ENCODE measurements at regions not wholly inside any gene's neighbourhood (a gene's known extent, or its start where the extent isn't known, plus 50 kb on each side); places are given as distances from the start of the nearest gene placed in this dataset.

DNA sequence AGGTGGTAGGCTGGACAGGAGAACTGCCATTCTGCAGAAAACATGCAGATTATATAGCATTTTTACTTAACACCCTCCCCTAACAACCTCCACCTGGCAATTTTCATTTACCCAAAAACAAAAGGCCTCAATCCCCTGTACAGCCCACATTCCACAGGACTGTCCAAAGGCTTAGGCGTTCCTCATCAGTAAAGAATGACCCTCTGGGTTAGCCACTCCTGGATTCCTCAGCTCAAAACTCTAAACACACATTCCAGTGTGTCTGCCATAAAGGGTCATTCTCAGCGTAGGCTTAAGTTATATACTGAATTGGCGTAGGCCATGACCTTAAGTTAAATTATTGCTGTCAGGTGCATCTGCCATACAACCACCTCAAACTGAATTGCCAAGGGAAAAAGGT, 261.8 kb upstream of the CHAC2 start:
- TF ChIP-seq, protein P1, sequence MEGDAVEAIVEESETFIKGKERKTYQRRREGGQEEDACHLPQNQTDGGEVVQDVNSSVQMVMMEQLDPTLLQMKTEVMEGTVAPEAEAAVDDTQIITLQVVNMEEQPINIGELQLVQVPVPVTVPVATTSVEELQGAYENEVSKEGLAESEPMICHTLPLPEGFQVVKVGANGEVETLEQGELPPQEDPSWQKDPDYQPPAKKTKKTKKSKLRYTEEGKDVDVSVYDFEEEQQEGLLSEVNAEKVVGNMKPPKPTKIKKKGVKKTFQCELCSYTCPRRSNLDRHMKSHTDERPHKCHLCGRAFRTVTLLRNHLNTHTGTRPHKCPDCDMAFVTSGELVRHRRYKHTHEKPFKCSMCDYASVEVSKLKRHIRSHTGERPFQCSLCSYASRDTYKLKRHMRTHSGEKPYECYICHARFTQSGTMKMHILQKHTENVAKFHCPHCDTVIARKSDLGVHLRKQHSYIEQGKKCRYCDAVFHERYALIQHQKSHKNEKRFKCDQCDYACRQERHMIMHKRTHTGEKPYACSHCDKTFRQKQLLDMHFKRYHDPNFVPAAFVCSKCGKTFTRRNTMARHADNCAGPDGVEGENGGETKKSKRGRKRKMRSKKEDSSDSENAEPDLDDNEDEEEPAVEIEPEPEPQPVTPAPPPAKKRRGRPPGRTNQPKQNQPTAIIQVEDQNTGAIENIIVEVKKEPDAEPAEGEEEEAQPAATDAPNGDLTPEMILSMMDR (IDR thresholded peaks at IDR 0.05 in 4 of 5, conservative IDR thresholded peaks at IDR 0.05 in 1 of 5) = no peak
- no peak for TF ChIP-seq POLR2A (IDR thresholded peaks at IDR 0.05)

Data from gastrocnemius medialis (tissue), 4 donors.